PC-9 (cell line): ENCODE measurements at regions not wholly inside any gene's neighbourhood (a gene's known extent, or its start where the extent isn't known, plus 50 kb on each side); places are given as distances from the start of the nearest gene placed in this dataset.

Source experiments
- CTCF ChIP-seq: fragments of 200-600 bp; sonication (generic); conservative IDR thresholded peaks from 2 replicates; pipeline ENCODE4 v1.6.1; 2017; ENCODE audit warnings: mixed run types, antibody characterized with exemption, mild to moderate bottlenecking, moderate library complexity
- EZH2 ChIP-seq: fragments of 200-600 bp; sonication (generic); IDR thresholded peaks from 2 replicates; pipeline ENCODE4 v1.8.0; 2017; ENCODE audit warnings: antibody characterized with exemption, low read depth

GRCh38 chr7:7080802-7081201 lies 101.5 kb upstream of the C1GALT1 start:
- TF ChIP-seq CTCF (no peak), EZH2 (no peak)
